GM18526 (cell line): ENCODE measurements at regions not wholly inside any gene's neighbourhood (a gene's known extent, or its start where the extent isn't known, plus 50 kb on each side); places are given as distances from the start of the nearest gene placed in this dataset.

Source experiments
- POLR2A ChIP-seq: IDR thresholded peaks from 3 replicates; pipeline ENCODE4 v1.6.1; 2011; ENCODE audit not compliant: insufficient read length; ENCODE audit errors: extremely low read depth

DNA sequence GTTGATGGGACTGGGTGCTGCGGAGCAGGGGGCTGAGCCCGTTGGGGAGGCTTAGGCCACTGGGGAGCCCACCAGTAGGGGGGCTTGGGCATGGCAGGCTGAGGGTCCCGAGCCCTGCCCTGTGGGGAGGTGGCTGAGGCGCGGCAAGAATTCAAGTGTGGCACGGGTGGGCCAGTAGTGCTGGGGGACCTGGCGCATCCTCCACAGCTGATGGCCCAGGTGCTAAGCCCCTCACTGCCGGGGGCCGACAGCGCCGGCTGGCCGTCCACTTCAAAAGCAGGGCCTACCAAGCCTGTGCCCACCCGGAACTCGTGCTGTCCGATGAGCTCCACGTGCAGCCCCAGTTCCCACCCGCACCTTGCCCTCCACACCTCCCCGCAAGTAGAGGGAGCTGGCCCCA lies 917.5 kb downstream of the TAF11L14 start:
- no peak for TF ChIP-seq POLR2A

DNA sequence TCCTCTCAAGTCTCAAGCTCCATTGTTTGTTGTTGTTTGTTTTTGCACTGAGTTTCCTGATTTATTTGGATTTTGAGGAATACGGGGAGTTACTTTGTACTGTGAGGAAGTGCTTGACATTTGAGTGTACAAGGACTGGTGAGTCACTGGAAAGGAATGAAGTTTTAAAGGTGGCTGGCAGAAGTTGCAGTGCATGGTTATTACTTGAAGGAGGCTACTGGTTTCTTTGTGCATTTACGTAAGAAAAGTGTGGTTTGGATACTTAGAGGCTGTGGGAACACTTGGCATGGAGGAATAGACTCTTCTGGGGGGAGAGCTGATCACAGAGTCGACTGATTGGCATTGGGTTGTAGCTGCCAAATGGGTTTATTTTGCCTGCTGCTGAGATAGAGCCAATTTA lies 919.0 kb downstream of the TAF11L14 start:
- no peak for TF ChIP-seq POLR2A

DNA sequence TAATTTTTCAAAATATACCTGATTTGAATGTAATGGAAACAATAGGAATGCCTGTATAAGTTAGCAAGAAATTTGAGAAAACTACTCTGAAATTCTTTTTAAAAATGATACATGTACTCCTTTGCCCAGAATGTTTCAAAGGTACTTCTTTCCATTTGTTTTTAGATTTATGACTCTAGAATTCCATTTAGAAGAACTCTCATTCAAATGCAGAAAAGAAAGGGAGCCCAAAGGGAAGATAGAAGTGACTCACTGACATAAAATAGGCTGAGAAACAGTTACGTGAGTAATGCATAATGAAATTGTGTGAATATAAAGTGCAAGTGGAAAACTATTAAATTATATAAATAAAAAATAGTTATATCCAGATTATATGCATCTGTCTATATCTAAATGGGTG lies 926.3 kb downstream of the TAF11L14 start:
- no peak for TF ChIP-seq POLR2A

DNA sequence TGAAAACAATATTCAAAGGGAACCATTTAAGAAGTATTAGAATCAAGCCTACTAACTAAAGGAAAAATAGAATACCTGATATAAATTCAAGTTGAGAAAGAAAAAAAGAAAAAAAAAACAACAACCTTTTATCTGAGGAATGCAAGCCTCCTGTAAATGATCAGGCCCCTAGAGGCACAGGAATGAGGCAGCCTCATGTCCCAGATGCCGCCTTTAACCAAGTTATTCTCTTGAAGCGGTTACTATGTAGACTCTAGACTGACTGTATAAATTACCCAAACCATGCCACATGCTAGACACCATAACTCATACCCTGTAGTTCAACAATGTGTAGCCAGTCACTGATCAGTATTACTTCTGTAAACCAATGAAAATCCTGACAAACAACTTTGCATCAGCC lies 929.6 kb downstream of the TAF11L14 start:
- TF ChIP-seq POLR2A, result no peak

DNA sequence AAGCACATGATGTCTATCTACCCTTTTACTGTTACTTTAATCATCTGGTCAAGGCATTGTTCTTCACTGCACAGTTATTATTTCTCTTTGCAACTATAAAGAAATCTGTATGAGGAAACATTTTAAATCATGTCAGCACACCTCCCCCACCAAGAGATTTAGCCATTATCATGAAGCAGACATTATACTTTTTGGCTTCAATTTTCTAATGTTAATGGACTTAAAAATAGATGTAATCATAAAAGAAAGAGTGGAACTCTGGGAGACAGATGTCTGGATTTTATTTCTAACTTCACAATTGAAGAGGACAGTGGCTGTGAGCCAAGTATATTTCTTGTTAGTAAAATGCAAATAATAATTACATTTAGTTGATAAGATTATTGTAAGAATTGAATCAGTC lies 932.4 kb downstream of the TAF11L14 start:
- no peak for TF ChIP-seq POLR2A

DNA sequence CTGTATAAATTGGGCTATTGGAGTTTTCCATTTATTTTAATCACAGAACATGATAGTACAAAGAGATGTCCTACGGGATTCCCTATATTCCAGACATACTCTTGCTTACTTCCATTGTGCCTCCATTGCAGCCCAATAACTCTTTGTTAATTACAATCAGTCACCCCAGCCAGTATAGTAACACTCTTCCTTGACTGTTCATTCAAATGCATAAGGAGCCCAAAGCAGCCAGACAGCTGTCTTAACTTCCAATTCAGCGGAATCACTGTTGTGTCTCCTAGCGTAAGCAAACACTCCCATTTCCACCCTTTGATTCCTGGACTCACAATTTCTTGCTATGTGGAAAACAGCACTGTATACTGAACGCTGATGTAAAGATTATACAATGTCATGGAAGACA lies 942.3 kb downstream of the TAF11L14 start:
- TF ChIP-seq POLR2A, result no peak

DNA sequence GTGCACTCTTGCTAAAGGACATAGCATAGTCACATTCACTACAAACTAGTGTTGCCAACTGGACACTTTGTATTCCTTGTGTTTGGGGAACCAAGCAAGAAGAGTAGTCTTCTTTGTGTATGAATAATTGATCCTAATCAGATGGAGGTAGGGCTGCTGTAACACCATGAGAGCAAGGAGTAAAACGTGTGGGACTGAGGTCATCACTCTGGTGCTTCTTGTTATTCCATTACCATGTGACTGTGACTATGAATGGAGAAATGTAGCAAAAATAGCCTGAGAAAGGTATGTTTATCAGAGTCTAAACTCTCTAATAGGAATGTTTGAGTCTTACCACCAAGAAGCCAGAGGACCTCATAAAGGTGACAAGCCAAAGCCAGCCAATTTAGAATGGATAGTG lies 966.9 kb downstream of the TAF11L14 start:
- TF ChIP-seq POLR2A, result no peak

DNA sequence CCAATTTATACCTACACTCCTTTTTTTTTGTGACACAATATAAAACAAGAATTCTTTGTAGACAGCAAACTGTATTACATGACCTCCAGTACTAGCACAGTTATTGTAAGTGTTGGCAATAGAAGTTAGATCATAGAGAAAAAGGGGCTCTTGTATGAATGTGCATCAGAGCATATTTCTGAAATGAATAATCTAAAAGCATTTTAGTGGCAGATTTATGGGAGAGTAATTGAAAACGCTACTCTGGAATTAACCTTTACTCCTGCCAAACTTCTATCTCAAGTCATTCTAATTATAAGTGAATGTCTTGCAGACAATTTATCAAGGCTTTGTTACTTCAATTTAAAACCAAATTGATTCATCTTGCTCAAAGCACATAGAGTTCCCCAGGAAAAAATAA lies 968.1 kb downstream of the TAF11L14 start:
- no peak for TF ChIP-seq POLR2A

DNA sequence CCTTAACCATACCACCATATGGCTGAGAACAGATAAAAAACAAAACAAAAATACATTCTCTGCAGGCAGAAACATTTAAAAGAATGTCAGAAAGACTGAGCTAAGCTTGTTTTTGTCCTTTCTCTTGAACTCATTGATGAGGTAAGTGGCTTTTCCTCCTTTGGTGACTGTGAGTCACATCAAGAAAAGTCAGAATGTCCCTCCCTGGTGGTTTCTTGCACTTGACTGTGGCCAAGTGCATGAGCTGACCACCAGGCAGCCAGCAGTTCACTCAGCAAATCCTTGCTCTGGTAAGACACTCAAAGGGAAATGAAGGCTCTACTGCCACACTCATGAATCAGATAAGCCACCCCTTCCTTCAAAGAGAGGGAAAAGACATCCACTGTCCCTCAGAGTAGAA lies 970.9 kb downstream of the TAF11L14 start:
- no peak for TF ChIP-seq POLR2A

DNA sequence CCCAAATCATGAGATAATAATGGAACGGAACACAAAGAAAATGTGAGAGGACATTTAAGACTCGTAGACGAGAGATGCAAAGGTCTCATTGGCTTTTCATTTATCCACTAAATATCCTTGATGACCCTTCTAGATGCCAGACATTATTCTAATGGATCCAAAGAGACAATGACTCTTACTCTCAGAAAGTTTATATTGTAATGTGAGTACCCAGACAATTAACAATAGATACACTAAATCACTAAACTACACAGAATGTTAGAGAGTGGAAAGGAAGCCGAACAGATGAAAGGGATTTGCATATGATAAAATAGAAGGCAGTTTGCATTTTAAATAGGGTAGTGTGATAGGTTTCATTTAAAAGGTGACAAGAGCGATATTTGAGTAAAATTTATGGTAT lies 973.3 kb downstream of the TAF11L14 start:
- no peak for TF ChIP-seq POLR2A

DNA sequence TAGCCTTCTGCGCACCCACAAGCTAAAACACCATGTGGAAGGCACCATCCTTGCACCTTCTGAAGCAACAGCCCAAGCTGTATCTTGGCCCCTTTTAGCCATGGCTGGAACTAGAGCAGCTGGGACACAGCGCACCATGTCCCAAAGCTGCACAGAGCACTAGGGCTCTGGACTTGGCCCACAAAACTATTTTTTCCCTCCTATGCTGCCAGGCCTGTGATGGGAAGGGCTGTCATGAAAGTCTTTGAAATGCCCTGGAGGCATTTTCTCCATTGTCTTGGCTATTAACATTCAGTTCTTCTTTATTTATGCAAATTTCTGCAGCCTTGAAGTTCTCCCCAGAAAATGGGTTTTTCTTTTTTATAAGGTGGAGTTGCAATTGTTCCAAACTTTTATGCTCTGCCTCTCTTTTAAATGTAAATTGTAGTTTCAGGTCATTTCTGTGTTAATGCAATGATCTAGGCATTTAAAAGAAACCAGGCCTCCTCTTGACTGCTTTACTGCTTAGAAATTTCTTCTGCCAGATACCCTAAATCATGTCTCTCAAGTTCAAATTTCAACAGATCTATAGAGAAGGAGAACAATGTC lies 996.3 kb downstream of the TAF11L14 start:
- no peak for TF ChIP-seq POLR2A

DNA sequence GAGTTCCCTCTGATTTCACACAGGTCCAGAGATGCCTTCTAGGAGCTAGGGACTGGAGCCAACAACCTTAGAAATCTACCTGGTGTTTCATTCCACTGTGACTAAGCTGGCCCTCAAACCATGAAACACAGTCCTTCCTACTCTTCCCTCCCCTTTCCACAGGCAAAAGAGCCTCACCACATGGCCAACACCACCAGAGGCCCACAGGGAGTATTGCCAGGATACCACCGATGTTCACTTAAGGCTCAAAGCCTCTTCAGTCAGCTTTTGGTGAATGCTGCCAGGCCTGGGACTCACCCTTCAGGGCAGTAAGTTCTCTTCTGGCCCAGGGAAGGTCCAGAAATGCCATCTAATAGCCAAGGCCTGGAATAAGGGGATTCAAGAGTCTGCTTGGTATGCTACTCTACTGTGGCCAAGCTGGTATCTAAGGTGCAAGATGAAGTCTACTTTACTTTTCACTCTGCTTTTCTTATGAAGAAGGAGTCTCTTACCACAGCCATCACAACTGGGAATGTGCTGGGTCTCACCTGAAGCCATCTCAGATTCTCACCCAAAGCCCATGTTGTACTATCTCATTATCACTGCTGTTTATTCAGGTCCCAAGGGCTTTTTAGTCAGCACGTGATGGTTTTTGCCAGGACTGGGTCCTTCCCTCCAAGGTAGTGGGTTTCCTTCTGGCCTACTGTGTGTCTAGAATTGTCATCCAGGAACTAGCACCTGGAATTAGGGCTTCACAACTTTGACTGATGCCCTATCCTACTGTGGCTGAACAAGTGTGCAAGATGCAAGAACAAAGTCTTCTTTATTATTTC lies 1018.4 kb downstream of the TAF11L14 start:
- TF ChIP-seq POLR2A, result no peak

DNA sequence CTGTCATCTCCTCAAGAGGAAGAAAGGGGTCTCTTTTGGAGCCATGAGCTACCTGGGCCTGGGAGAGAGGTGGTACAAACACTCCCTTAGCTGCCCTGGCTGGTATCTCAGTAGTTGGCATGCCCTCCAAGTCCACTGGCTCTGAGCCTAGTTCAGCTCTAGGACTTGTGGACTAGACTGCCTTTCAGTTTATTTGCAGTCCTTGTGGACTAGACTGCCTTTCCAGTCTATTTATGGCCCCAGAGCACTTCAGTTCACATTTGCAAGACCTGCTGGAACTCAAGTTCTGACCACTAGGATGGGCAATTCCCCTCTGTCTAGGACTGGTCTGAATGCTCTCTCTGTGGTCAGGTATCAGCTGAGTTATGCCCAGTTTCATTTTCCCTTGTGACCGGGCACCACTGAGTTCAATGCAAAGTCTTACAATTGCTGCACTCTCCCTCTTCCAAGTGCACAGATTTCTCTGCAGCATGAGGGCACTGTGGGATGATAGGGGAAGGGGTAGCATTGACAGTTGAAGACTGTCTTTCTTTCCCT lies 1019.0 kb downstream of the TAF11L14 start:
- TF ChIP-seq POLR2A, result no peak

DNA sequence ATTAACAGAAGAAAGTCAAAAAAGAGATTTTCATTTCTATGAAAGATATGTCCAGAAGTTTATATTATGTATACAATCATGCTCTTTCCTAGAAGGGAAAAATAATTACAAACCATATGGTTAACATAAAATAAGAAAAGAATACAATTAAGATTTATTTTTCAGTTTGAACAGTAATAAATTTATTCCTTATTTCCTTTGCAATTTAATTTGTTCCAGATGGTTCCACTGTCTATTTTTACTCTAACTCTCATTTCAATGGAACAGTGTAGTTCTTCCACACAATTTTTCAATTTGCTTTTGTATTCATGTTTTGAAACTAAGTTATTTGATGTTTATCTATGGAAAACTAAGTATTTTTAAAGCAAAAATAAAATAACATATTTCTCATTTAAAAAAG lies 1026.3 kb downstream of the TAF11L14 start:
- no peak for TF ChIP-seq POLR2A

DNA sequence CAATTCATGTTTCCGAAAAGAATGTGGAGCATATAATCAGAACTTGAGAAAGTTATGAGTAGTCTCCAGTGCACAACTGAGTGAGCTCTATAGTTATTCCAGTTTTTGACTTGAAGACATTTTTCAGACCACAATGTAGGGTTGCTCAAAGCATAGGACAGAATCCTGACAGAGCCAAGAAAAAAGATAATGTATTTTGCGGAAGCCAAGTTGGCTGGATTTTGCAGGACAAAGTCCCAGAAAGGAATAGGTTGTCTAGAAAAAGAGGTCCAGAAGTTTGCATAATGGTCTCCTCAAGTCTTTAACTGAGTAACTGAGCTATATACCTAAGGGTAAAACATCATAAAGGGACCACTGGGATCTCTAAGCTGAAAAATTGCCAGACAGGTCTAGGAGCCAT lies 1028.0 kb downstream of the TAF11L14 start:
- no peak for TF ChIP-seq POLR2A

DNA sequence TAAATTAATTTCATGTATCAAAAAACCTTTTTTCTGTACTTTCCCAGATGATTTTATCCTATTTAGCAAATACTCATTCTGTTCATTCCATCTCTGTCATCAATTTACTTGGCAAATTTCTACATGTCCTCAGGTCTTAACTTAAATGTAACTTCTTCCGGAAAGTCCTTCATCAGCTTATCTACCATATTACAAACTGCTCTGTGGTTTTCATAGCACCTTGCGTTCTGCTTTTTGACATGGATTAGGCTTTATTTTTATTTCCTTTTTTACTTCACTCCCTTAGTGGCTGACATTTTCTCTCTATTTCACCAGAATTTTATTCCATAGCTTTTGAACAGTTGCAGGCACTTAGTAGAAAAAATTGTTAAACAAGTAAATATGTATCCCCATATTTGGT lies 1040.8 kb downstream of the TAF11L14 start:
- TF ChIP-seq POLR2A, result no peak

DNA sequence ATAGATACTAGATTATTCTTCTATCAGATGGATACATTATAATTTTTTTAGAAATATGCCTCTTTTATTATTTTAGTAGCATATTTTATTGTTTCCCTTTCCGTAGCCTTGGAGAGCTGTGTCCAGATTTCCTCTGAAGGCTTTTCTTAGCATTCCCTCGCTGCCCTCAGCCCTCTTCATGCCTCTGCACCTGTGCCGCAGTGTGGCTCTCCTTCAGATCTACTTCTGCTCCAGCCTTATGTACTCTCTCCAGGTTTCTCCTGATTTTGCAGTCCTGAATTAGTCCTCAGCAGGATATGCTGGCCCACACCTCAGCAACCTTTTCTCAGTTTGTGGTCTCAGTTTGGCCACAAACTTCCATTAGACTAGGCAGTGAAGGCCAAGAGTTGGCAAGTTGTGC lies 1052.0 kb downstream of the TAF11L14 start:
- no peak for TF ChIP-seq POLR2A

DNA sequence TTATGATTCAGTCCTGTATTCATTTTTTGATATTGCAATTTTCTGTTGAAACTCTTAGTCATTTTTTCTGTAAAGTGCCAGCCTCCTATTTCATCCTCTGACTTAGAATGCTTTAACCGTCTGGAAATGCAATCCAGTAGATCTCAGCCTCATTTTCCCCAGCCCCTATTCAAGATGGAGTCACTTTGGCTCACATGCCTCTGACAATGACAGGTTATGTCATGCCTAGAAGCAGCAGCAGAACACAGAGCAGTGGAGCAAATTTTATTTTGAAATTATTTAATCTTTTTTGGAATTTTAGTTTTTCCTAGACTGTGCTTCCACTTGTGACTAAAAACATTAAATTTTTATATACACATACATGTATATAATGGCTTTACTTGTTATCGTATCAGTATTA lies 1053.2 kb downstream of the TAF11L14 start:
- no peak for TF ChIP-seq POLR2A
